B cell (primary cell): ENCODE measurements at regions not wholly inside any gene's neighbourhood (a gene's known extent, or its start where the extent isn't known, plus 50 kb on each side); places are given as distances from the start of the nearest gene placed in this dataset.
"Not testable (repeated sequence)": the region's sequence is repeated elsewhere in the genome, so short reads cannot be mapped to it uniquely, and the experiment has no call there.

ENCODE experiments used
- ATAC-seq: fragments of 200-7000 bp; cut with Tn5 transposase; one replicate; pipeline ENCODE4 v1.10.0; 2021; ENCODE audit warnings: low read depth, mild to moderate bottlenecking, moderate number of reproducible peaks, moderate library complexity
- CTCF ChIA-PET: fragments of 350-600 bp; sonication (Branson Sonifier 250); formaldehyde crosslinking; loops from one replicate; lab custom pipeline; 2021; ENCODE audit warnings: antibody characterized with exemption, inconsistent platforms; lab: Charles Lee
- POLR2A ChIA-PET: fragments of 350-600 bp; sonication (Branson Sonifier 250); formaldehyde crosslinking; loops from one replicate; lab custom pipeline; 2021; ENCODE audit warnings: antibody characterized with exemption; lab: Charles Lee
- DNase-seq: peaks from one replicate; pipeline ENCODE4 v3.0.0; 2013
- H2AFZ ChIP-seq: 2 replicates; pipeline ENCODE4 v1.6.1; 2012; ENCODE audit warnings: mild to moderate bottlenecking, low read depth, low read length; ENCODE audit not compliant: insufficient read depth, poor library complexity, severe bottlenecking
- H3K27ac ChIP-seq, 2 donors: 1 replicate in 1 of 2; 2 replicates in 1 of 2; pipeline ENCODE4 v1.5.1; 2012 to 2013; ENCODE audit warnings: low read length in 2 of 2, mild to moderate bottlenecking in 2 of 2, moderate library complexity in 1 of 2
- H3K27me3 ChIP-seq, 4 experiments: fragments of 200-600 bp in 1 of 4; sonication (generic) in 1 of 4; replicated peaks in 1 of 4; 1 replicate in 2 of 4; 2 replicates in 2 of 4; pipeline versions ENCODE4 v1.6.1 to v1.7.0; 2013 to 2016; ENCODE audit warnings: low read length in 3 of 4, mild to moderate bottlenecking in 2 of 4, mixed read lengths in 1 of 4, moderate library complexity in 1 of 4; ENCODE audit not compliant: insufficient read depth in 4 of 4, control insufficient read depth in 3 of 4; ENCODE audit errors: control extremely low read depth in 1 of 4
- H3K36me3 ChIP-seq, 2 experiments: replicated peaks in 1 of 2; 1 replicate in 1 of 2; 2 replicates in 1 of 2; pipeline versions ENCODE4 v1.6.1 to v1.7.1; 2013; ENCODE audit warnings: low read length in 1 of 2; ENCODE audit not compliant: insufficient read depth in 2 of 2, control insufficient read depth in 1 of 2; ENCODE audit errors: control extremely low read depth in 1 of 2, extremely low read depth in 1 of 2
- H3K4me1 ChIP-seq, 2 donors: fragments of 200-600 bp in 1 of 2; sonication (generic) in 1 of 2; 1 replicate in 1 of 2; 2 replicates in 1 of 2; pipeline versions ENCODE4 v1.5.1 to v1.6.1; 2013 to 2017; ENCODE audit warnings: low read length in 2 of 2; ENCODE audit not compliant: control insufficient read depth in 2 of 2, insufficient read depth in 2 of 2
- H3K4me2 ChIP-seq: replicated peaks from 2 replicates; pipeline ENCODE3; 2012; ENCODE audit warnings: mild to moderate bottlenecking, low read depth, low read length; ENCODE audit not compliant: poor library complexity, severe bottlenecking
- H3K4me3 ChIP-seq, 5 experiments: fragments of 200-600 bp in 1 of 5; sonication (generic) in 1 of 5; 1 replicate in 3 of 5; 2 replicates in 2 of 5; pipeline versions ENCODE4 v1.5.1 to v1.7.0; 2011 to 2016; ENCODE audit warnings: low read length in 4 of 5, mild to moderate bottlenecking in 4 of 5, low read depth in 2 of 5, control low read depth in 1 of 5, moderate library complexity in 1 of 5; ENCODE audit not compliant: insufficient read depth in 1 of 5; ENCODE audit errors: control extremely low read depth in 1 of 5, extremely low read depth in 1 of 5
- H3K79me2 ChIP-seq: fragments of 200-600 bp; sonication (generic); one replicate; pipeline ENCODE4 v1.6.0; 2016; ENCODE audit warnings: low read length; ENCODE audit not compliant: control insufficient read depth, insufficient read depth
- H3K9ac ChIP-seq: fragments of 200-600 bp; sonication (generic); 2 replicates; pipeline ENCODE4 v1.6.1; 2017; ENCODE audit warnings: mild to moderate bottlenecking, low read length, moderate library complexity
- H3K9me3 ChIP-seq, 3 donors: one replicate each; pipeline versions ENCODE4 v1.6.1 to v1.7.1; 2013; ENCODE audit warnings: low read length in 2 of 3; ENCODE audit not compliant: control insufficient read depth in 2 of 3, insufficient read depth in 1 of 3; ENCODE audit errors: control extremely low read depth in 1 of 3
- H4K20me1 ChIP-seq: 2 replicates; pipeline ENCODE4 v1.6.0; 2012; ENCODE audit warnings: mild to moderate bottlenecking, low read length; ENCODE audit not compliant: insufficient read depth, control insufficient read depth, poor library complexity, severe bottlenecking
- H3K27ac Mint-ChIP-seq: one replicate; pipeline ENCODE4 v1.8.0; 2021; ENCODE audit warnings: mixed read lengths
- H3K27me3 Mint-ChIP-seq: one replicate; pipeline ENCODE4 v1.8.0; 2021; ENCODE audit warnings: mixed read lengths
- H3K4me1 Mint-ChIP-seq: one replicate; pipeline ENCODE4 v1.8.0; 2021; ENCODE audit warnings: mixed read lengths
- H3K4me3 Mint-ChIP-seq: one replicate; pipeline ENCODE4 v1.8.0; 2021; ENCODE audit warnings: mixed read lengths
- H3K9me3 Mint-ChIP-seq: one replicate; pipeline ENCODE4 v1.8.0; 2022; ENCODE audit warnings: mixed read lengths; ENCODE audit not compliant: insufficient read depth
- EZH2 ChIP-seq: IDR thresholded peaks from 2 replicates; pipeline ENCODE4 v1.6.1; 2012; ENCODE audit warnings: borderline replicate concordance, low read depth, mild to moderate bottlenecking, moderate library complexity, low read length; ENCODE audit not compliant: insufficient read depth, poor library complexity, severe bottlenecking
- WGBS: methylation state at CpG from one replicate; pipeline ENCODE4 v1.1.5; 2013; ENCODE audit warnings: missing lambda C conversion rate; ENCODE audit not compliant: insufficient coverage; 5-methylcytosine and 5-hydroxymethylcytosine counted together
- intact Hi-C: fragments of 100-400 bp; cut with micrococcal nuclease; formaldehyde crosslinking; loops from one replicate; pipeline ENCODE4 v1.10.0; 2022
- TF ChIP-seq, protein P1 (sequence below): fragments of 200-600 bp; IDR thresholded peaks from one replicate; pipeline ENCODE4 v1.8.0; 2022; ENCODE audit warnings: antibody characterized with exemption, mild to moderate bottlenecking

DNA sequence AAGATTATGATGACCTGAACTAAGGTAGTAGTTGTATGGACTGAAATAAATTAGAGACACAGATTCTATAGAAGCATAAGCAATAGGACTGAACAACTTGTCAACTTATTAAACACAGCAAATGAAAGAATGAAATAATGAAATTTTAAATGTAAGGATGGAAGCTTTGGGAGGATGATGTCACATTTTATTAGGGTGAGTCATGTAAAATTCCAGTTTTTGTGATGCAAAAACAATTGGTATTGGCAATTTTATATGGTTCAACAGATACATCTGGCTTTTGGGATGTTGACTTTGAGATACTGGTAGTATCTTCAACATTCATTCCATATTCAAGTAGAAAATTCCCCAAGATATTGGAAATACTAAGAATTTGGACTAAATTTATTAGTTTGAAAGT lies 72.7 kb upstream of the IL15 start:
- Histone ChIP-seq H4K20me1 (no peaks in the 10 kb centered on the region), H3K9ac (no peak overlapping the region), H3K9me3 (no peaks in the 10 kb centered on the region), H3K27ac (no peak overlapping the region), H3K79me2 (no peaks in the 10 kb centered on the region), H3K4me2 (no peak overlapping the region), H3K4me1 (no peaks in the 10 kb centered on the region), H3K4me3 (no peak overlapping the region), H3K27me3 (no peaks in the 10 kb centered on the region), H3K36me3 (no peaks in the 10 kb centered on the region), H2AFZ (no peak overlapping the region)
- H3K4me1 Mint-ChIP-seq: no peaks in the 10 kb centered on the region
- H3K27ac Mint-ChIP-seq: no peak overlapping the region
- TF ChIP-seq, protein P1, sequence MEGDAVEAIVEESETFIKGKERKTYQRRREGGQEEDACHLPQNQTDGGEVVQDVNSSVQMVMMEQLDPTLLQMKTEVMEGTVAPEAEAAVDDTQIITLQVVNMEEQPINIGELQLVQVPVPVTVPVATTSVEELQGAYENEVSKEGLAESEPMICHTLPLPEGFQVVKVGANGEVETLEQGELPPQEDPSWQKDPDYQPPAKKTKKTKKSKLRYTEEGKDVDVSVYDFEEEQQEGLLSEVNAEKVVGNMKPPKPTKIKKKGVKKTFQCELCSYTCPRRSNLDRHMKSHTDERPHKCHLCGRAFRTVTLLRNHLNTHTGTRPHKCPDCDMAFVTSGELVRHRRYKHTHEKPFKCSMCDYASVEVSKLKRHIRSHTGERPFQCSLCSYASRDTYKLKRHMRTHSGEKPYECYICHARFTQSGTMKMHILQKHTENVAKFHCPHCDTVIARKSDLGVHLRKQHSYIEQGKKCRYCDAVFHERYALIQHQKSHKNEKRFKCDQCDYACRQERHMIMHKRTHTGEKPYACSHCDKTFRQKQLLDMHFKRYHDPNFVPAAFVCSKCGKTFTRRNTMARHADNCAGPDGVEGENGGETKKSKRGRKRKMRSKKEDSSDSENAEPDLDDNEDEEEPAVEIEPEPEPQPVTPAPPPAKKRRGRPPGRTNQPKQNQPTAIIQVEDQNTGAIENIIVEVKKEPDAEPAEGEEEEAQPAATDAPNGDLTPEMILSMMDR: no peak
- TF ChIP-seq EZH2: no peak
- no peaks in the 10 kb centered on the region for H3K9me3 Mint-ChIP-seq
- ChIA-PET CTCF (no interaction called here), POLR2A (no interaction called here)
- DNase-seq (no peak), ATAC-seq (no peak)
- H3K27me3 Mint-ChIP-seq: no peaks in the 10 kb centered on the region
- H3K4me3 Mint-ChIP-seq: no peak overlapping the region
- intact Hi-C loops: no loop called here

DNA sequence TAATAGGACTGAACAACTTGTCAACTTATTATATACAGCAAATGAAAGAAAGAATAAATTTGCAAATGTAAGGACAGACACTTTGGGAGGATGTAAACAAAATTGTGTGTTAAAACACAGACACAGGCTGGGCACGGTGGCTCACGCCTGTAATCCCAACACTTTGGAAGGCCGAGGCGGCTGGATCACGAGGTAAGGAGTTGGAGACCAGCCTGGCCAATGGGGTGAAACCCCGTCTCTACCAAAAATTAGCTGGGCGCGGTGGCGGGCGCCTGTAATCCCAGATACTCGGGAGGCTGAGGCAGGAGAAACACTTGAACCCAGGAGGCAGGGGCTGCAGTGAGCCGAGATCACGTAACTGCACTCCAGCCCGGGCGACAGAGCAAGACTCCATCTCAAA lies 71.4 kb upstream of the IL15 start:
- H3K4me3 ChIP-seq, H3K9me3 Mint-ChIP-seq, POLR2A ChIA-PET, CTCF ChIA-PET, H3K27me3 ChIP-seq, H3K4me1 Mint-ChIP-seq, intact Hi-C loops, ATAC-seq, H3K27ac ChIP-seq, H3K27me3 Mint-ChIP-seq, H3K9me3 ChIP-seq, H3K27ac Mint-ChIP-seq, H2AFZ ChIP-seq, DNase-seq, H3K4me1 ChIP-seq, H3K36me3 ChIP-seq, H4K20me1 ChIP-seq, H3K79me2 ChIP-seq, H3K9ac ChIP-seq, H3K4me2 ChIP-seq, H3K4me3 Mint-ChIP-seq: not testable (repeated sequence)
- 90% methylated on average over 12 of the region's 15 CpGs for WGBS
